HCT116 (cell line): ENCODE measurements at regions not wholly inside any gene's neighbourhood (a gene's known extent, or its start where the extent isn't known, plus 50 kb on each side); places are given as distances from the start of the nearest gene placed in this dataset.

ENCODE experiments used
- EGR1 ChIP-seq: IDR thresholded peaks from 2 replicates; pipeline ENCODE4 v1.6.1; 2012; ENCODE audit warnings: low read depth
- EZH2 ChIP-seq: fragments of 200-600 bp; sonication (generic); IDR thresholded peaks from 2 replicates; pipeline ENCODE4 v1.6.1; 2017; ENCODE audit warnings: antibody characterized with exemption, mixed run types
- POLR2A ChIP-seq: IDR thresholded peaks from 2 replicates; pipeline ENCODE4 v1.7.0; 2011; ENCODE audit warnings: borderline replicate concordance; ENCODE audit not compliant: insufficient read depth, insufficient read length; ENCODE audit errors: extremely low read depth
- RAD21 ChIP-seq: IDR thresholded peaks from 2 replicates; pipeline ENCODE4 v1.6.1; 2012; ENCODE audit warnings: low read depth, mild to moderate bottlenecking
- SIN3A ChIP-seq: IDR thresholded peaks from 2 replicates; pipeline ENCODE4 v1.6.1; 2012; ENCODE audit warnings: low read depth
- TCF7L2 ChIP-seq: IDR thresholded peaks from 2 replicates; pipeline ENCODE4 v1.7.0; 2011; ENCODE audit warnings: borderline replicate concordance, inconsistent platforms; ENCODE audit not compliant: insufficient read depth, insufficient read length; ENCODE audit errors: extremely low read depth
- YY1 ChIP-seq: IDR thresholded peaks from 2 replicates; pipeline ENCODE4 v1.6.1; 2011; ENCODE audit warnings: low read length, low read depth, moderate library complexity, mild to moderate bottlenecking; ENCODE audit not compliant: insufficient replicate concordance; ENCODE audit errors: extremely low read depth
- TF ChIP-seq, protein P1 (sequence below), 3 experiments: fragments of 200-600 bp in 1 of 3; sonication (generic) in 1 of 3; IDR thresholded peaks in 2 of 3; conservative IDR thresholded peaks in 1 of 3; 2 replicates each; pipeline ENCODE4 v1.5.1; 2012 to 2017; ENCODE audit warnings: low read depth in 2 of 3, low read length in 2 of 3, antibody characterized with exemption in 1 of 3, borderline replicate concordance in 1 of 3, control low read depth in 1 of 3, mild to moderate bottlenecking in 1 of 3, mixed read lengths in 1 of 3, mixed run types in 1 of 3, moderate library complexity in 1 of 3; ENCODE audit not compliant: insufficient read depth in 1 of 3
- TF ChIP-seq, protein P2 (sequence below): IDR thresholded peaks from 2 replicates; pipeline ENCODE4 v1.6.1; 2012; ENCODE audit warnings: low read depth

DNA sequence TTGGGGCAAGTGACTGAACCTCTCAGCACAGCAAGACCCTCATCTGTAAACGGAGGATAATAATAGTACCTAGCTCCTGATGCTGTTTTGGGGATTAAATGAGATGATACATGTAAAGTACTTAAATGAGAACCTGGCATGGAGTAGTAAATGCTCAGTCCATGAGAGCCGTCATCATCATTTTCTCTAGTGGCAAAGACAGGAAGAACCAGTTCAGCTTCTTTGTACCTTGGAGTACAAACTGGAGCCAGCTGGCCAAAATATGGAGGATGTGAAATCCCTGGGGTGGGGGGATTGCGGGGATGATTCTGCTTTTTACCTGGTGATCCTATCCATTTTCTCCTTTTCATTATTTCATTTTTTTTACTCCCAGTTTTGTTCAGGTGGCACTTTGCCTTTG is 204.2 kb upstream of the LRRN1 start:
- TF ChIP-seq YY1 (no peak), EZH2 (no peak), RAD21 (no peak), SIN3A (no peak), EGR1 (no peak), TCF7L2 (no peak), POLR2A (no peak)
- TF ChIP-seq, protein P1, sequence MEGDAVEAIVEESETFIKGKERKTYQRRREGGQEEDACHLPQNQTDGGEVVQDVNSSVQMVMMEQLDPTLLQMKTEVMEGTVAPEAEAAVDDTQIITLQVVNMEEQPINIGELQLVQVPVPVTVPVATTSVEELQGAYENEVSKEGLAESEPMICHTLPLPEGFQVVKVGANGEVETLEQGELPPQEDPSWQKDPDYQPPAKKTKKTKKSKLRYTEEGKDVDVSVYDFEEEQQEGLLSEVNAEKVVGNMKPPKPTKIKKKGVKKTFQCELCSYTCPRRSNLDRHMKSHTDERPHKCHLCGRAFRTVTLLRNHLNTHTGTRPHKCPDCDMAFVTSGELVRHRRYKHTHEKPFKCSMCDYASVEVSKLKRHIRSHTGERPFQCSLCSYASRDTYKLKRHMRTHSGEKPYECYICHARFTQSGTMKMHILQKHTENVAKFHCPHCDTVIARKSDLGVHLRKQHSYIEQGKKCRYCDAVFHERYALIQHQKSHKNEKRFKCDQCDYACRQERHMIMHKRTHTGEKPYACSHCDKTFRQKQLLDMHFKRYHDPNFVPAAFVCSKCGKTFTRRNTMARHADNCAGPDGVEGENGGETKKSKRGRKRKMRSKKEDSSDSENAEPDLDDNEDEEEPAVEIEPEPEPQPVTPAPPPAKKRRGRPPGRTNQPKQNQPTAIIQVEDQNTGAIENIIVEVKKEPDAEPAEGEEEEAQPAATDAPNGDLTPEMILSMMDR (IDR thresholded peaks at IDR 0.05 in 2 of 3, conservative IDR thresholded peaks at IDR 0.05 in 1 of 3; ENCODE audit: borderline replicate concordance in 1 of 3, insufficient read depth in 1 of 3, low read depth in 2 of 3, low read length in 2 of 3) = no peak
- TF ChIP-seq, protein P2, sequence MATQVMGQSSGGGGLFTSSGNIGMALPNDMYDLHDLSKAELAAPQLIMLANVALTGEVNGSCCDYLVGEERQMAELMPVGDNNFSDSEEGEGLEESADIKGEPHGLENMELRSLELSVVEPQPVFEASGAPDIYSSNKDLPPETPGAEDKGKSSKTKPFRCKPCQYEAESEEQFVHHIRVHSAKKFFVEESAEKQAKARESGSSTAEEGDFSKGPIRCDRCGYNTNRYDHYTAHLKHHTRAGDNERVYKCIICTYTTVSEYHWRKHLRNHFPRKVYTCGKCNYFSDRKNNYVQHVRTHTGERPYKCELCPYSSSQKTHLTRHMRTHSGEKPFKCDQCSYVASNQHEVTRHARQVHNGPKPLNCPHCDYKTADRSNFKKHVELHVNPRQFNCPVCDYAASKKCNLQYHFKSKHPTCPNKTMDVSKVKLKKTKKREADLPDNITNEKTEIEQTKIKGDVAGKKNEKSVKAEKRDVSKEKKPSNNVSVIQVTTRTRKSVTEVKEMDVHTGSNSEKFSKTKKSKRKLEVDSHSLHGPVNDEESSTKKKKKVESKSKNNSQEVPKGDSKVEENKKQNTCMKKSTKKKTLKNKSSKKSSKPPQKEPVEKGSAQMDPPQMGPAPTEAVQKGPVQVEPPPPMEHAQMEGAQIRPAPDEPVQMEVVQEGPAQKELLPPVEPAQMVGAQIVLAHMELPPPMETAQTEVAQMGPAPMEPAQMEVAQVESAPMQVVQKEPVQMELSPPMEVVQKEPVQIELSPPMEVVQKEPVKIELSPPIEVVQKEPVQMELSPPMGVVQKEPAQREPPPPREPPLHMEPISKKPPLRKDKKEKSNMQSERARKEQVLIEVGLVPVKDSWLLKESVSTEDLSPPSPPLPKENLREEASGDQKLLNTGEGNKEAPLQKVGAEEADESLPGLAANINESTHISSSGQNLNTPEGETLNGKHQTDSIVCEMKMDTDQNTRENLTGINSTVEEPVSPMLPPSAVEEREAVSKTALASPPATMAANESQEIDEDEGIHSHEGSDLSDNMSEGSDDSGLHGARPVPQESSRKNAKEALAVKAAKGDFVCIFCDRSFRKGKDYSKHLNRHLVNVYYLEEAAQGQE = no peak
